Left renal cortex interstitium (tissue), 4 donors: ENCODE measurements at regions not wholly inside any gene's neighbourhood (a gene's known extent, or its start where the extent isn't known, plus 50 kb on each side); places are given as distances from the start of the nearest gene placed in this dataset.
"Not testable (repeated sequence)": the region's sequence is repeated elsewhere in the genome, so short reads cannot be mapped to it uniquely, and the experiment has no call there.

Source experiments
- DNase-seq, 4 donors: peaks; one replicate each; pipeline ENCODE4 v3.0.0-alpha.2; 2013; ENCODE audit warnings: low read depth in 4 of 4, low spot score in 2 of 4, missing footprints in 1 of 4

DNA sequence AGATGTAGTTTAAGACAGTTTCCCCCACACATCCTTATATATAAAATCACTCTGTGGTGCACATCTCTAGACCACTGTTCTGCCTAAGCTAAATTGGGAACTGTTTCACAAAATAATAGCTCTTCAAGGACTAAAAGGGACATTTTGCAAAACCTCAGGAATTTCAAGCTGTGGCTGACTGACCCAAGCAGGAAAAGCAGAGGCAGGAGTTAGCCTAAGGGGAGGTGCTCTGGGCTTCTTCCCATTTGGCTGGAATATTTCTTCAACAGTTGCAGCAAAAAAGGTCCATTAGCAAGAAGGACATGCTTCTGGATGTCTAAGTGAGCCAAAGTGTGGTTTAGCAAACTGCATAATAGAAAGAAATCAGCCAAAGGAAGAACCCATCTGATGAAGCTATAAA, 551.2 kb upstream of the ANKRD30A start:
- DNase-seq = no peak

- DNase-seq = no peak
Observed at GRCh38 chr10:36573246-36573645, 552.2 kb upstream of the ANKRD30A start.

GRCh38 chr10:36564433-36564832, 561.0 kb upstream of the ANKRD30A start:
- DNase-seq = no peak

- DNase-seq = no peak
Observed at GRCh38 chr10:36559412-36560400, 565.7 kb upstream of the ANKRD30A start.

GRCh38 chr10:36556468-36556867, 568.9 kb upstream of the ANKRD30A start:
- DNase-seq = no peak

DNA sequence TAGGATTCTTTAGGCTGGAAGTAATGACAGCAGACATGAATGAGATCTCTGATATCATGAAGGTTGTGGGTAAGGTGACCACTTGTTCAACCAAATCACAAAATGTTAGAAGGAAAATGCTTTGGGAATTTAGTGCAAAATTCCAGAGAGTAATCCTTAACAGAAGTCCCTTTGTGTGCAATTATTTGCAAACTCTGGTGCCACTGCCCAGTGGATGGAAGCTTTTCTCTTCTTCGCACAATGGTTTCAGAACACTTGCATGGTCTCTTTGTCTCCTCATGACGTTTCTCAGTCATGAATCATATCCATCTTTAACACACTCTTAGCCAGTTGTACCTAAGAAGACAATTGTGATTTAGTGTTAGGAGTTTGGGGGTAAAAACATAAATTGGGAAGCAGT, 570.4 kb upstream of the ANKRD30A start:
- DNase-seq = no peak

DNA sequence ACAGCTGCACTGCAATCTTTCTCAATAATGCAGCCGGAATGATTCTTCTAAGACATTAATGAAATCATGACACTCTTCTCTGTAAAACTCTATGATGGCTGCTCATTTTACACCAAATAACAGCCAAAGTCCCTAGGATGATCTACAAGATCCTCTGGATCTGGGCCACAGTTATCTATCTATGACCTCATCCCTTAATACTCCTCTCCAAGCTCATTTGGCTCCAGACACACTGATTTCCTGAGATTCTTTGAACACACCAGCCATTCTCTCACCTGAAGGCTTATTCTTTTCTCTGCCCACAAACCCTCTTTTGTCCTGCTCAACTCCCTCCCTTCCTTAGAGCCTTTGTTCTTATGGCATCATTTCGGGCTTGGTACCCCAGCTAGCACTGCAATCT, 577.4 kb upstream of the ANKRD30A start:
- DNase-seq = no peak

- no peak for DNase-seq
Observed at GRCh38 chr10:36542493-36542892, 582.9 kb upstream of the ANKRD30A start.

DNA sequence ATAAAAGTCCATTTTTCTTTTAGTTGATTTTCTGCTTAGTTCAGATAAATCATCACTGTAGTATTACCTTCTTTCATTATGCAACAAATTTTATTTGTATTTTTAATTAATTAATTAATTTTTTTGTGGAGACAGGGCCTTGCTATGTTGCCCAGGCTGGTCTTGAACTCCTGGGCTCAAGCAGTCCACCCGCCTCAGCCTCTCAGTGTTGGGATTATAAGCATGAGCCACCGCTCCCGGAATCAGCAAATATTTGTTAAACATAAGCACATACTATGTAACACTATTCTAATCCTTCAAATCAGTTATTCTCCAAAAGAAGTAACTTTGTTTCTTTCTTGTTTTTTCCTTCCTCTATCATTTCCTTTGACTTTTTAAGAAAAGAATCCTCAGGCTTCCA, 584.8 kb upstream of the ANKRD30A start:
- no peak for DNase-seq

- no peak for DNase-seq
Observed at GRCh38 chr10:36538953-36539586, 586.3 kb upstream of the ANKRD30A start.

DNA sequence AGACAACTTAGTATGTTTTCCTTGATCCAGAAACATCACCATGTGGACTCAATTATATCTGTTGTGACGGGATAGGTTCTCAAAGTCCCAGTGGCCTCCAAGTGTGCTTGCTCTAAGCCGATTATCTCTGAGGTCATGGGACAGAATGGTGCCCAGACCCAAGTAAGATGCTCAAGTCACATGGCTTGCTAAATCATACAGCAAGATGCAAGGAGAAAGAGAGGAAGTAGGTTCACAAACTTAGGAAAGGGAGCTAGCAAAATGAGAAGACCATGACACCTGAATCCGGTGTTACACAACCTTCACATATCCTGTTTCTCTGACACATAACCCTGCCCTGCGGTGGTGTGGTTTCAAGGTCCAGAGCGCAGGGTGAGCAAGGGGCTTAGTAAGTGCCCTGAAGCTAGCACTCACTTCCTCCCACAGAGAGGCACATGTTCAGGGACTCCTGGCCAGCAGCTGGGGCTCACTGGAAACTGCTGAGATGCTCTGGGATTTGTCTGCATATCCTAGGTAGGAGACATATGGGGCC, 590.9 kb upstream of the ANKRD30A start:
- no peak for DNase-seq

DNA sequence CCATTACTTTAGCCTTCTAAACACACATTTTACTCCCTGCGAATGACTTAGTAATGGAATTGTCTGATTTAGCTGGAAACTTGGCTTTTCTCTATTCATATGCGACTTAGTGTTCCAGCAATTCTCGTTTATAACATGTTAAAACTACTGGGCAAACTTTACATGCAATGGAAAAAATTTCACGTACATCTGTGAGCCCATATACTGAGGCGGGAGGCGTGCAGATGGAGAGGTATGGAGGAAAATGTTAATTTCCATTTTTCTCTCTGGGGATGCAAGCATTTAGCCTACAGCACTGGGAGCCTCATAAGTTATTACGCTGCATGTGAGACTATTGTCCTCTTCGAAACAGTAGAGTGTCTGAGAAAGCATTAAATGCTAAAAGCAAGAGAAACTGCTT, 591.5 kb upstream of the ANKRD30A start:
- no peak for DNase-seq

DNA sequence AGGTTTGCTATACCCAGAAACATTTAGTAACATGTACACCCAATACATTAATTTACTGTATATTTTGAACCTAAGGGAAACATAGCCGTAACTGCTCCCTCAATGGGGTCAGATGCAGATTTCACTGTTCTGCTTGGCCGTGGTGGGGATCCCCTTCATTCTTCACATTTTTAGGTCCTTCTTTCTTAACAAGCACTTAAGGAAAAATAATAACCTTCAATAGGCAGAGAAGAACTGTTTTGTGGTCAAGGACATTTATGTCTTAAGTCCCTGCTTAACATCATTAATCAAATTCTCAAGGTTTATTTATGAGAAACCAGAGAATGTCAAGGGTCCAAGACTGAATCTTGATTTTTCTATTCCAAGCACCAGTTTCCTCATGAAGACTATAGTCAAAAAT, 592.1 kb upstream of the ANKRD30A start:
- no peak for DNase-seq

GRCh38 chr10:36531621-36532020, 593.8 kb upstream of the ANKRD30A start:
- DNase-seq = no peak

GRCh38 chr10:36526033-36526432, 599.4 kb upstream of the ANKRD30A start:
- no peak for DNase-seq

DNA sequence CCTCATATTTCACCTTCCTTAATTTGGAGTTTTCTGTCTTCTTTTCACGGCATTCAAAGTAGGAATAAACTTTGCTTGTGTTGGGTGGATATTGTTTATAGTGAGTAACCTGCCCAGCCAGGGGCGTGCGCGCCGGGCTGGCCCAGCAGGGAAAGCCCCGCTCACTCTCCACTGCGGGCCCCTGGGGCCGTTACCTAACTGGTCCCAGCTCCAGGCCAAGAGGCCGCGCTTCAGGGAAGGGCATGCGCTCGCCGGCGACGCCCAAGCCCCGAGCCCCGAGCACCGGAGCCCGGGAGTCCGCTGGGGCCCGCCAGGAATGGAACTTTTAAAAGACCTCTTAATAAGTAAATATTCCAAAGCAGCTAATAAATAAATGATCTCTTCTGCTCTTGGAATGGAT, 601.3 kb upstream of the ANKRD30A start:
- DNase-seq = not testable (repeated sequence)

DNA sequence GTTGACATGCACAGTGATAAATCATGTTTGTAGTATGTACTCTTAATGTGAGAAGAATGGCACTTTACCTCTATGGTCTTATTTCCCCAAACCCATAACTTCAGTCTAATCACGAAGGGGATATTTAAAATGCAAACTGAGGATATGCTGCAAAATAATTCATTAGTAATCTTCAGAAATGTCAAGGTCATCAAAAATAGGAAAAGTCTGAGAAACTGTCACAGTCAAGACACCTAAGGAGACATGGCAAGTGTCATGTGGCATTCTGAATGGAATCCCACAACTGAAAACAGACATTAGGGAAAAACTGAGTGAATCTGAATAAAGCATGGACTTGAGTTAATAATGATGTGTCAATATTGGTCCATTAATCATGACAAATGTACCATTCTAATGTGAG, 605.5 kb upstream of the ANKRD30A start:
- DNase-seq = no peak

DNA sequence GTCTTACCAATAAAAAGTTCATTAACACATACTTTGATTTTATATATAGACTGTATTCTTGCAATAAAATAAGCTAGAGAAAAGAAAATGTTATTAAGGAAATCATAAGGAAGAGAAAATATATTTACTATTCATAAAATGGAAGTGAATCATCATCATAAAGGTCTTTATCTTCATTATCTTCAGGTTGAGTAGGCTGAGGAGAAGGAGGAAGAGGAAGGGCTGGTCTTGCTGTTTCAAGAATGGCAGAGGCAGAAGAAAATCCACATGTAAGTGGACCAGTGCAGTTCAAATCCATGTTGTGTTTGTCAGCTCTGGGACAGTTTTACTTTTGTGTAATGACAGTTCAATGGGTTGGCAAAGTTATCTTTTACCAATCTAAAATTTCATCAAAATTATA, 609.1 kb upstream of the ANKRD30A start:
- DNase-seq = no peak

DNA sequence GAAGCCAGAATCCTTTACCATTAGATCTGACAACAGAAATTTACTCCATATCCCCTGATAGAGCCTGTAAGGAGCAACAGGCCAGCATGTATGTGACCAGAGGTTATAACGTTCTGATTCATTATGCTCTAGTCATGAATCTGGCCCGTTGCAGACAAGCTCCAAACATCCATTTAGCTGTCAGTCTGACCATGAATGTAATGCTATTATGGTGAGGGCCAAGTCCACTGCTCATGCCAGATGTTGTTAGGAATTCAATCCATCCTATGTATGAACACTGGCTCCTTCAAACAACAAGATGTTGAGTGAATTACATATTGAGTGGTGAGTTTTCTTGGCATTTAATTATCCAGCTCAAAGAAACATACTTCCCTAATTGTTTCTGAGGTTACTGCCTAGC, 610.1 kb upstream of the ANKRD30A start:
- DNase-seq = peak in 1 of 4 donors; percentile 34

DNA sequence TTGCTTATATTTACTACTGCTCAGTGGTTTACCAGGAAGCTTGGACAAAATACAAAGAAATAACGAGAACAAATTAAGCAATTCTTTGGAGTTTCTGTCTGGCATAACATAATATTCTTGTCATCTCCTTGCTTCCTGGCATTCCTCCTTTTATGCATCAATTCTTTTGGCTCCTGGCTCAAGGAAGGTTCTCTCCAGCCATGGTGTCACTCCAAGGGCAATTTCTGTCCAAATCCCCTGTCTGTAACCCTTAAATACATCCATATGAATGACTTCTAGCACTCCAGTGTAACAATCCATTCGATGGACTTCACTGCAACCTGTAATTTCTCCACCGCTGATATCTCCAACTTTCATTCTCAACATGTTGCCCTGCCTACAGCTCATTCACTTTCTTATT, 617.7 kb upstream of the ANKRD30A start:
- DNase-seq = no peak

- DNase-seq = no peak
Observed at GRCh38 chr10:36506697-36507496, 618.5 kb upstream of the ANKRD30A start.
